HEK293 (cell line): ENCODE measurements at regions not wholly inside any gene's neighbourhood (a gene's known extent, or its start where the extent isn't known, plus 50 kb on each side); places are given as distances from the start of the nearest gene placed in this dataset.

Experiments used
- CTCF ChIA-PET: fragments of 350-600 bp; formaldehyde crosslinking; extraction: SDS; loops from one replicate; lab custom pipeline; 2021; ENCODE audit warnings: antibody characterized with exemption; lab: Yijun Ruan, JAX
- POLR2A ChIA-PET: fragments of 300-600 bp; formaldehyde crosslinking; extraction: SDS; loops from one replicate; lab custom pipeline; 2020; ENCODE audit warnings: antibody characterized with exemption, inconsistent platforms; lab: Yijun Ruan, JAX
- H3K27ac ChIP-seq: fragments of 200-500 bp; sonication (Bioruptor generic); 2 replicates; pipeline ENCODE4 v1.5.1; 2014; ENCODE audit warnings: low read depth, low read length, control low read depth, inconsistent platforms; ENCODE audit errors: extremely low read depth
- H3K36me3 ChIP-seq, 2 experiments: fragments of 200-500 bp in 1 of 2; sonication (Bioruptor generic) in 1 of 2; 1 replicate in 1 of 2; 2 replicates in 1 of 2; pipeline ENCODE4 v1.5.1; 2014 to 2017; ENCODE audit warnings: inconsistent platforms in 2 of 2, low read length in 2 of 2; ENCODE audit not compliant: control insufficient read depth in 2 of 2, insufficient read depth in 1 of 2
- H3K4me1 ChIP-seq: fragments of 200-500 bp; sonication (Bioruptor generic); 2 replicates; pipeline ENCODE4 v1.5.1; 2014; ENCODE audit warnings: mild to moderate bottlenecking, low read length, inconsistent platforms; ENCODE audit not compliant: control insufficient read depth, insufficient read depth
- H3K4me3 ChIP-seq: 2 replicates; pipeline ENCODE4 v1.5.1; 2011; ENCODE audit warnings: low read depth, mild to moderate bottlenecking, control low read depth, low read length, moderate library complexity
- H3K9me3 ChIP-seq: fragments of 200-500 bp; sonication (Bioruptor generic); 2 replicates; pipeline ENCODE4 v1.5.1; 2014; ENCODE audit warnings: low read depth, low read length, inconsistent platforms; ENCODE audit not compliant: control insufficient read depth, insufficient read depth
- BCL11A ChIP-seq: fragments of 450-650 bp; formaldehyde crosslinking; IDR thresholded peaks from 2 replicates; pipeline ENCODE4 v1.5.1; 2016; ENCODE audit warnings: low read depth, missing biosample characterization, missing genetic modification characterization
- GLI4 ChIP-seq: fragments of 450-650 bp; formaldehyde crosslinking; IDR thresholded peaks from 2 replicates; pipeline ENCODE4 v1.5.1; 2016; ENCODE audit warnings: missing biosample characterization, missing genetic modification characterization
- MYNN ChIP-seq: fragments of 450-650 bp; formaldehyde crosslinking; IDR thresholded peaks from 2 replicates; pipeline ENCODE4 v1.5.1; 2016; ENCODE audit warnings: missing biosample characterization, missing genetic modification characterization, borderline replicate concordance
- WT1 ChIP-seq: fragments of 450-650 bp; formaldehyde crosslinking; IDR thresholded peaks from 2 replicates; pipeline ENCODE4 v1.5.1; 2016; ENCODE audit warnings: missing biosample characterization, missing genetic modification characterization
- ZBTB7A ChIP-seq: fragments of 450-650 bp; formaldehyde crosslinking; IDR thresholded peaks from 2 replicates; pipeline ENCODE4 v1.5.1; 2016; ENCODE audit warnings: low read depth, missing biosample characterization, missing genetic modification characterization
- ZNF184 ChIP-seq: fragments of 450-650 bp; IDR thresholded peaks from 2 replicates; pipeline ENCODE4 v1.5.1; 2018; ENCODE audit warnings: missing biosample characterization, mild to moderate bottlenecking, missing genetic modification characterization
- ZNF266 ChIP-seq: fragments of 450-650 bp; formaldehyde crosslinking; IDR thresholded peaks from 2 replicates; pipeline ENCODE4 v1.5.1; 2016; ENCODE audit warnings: missing biosample characterization, missing genetic modification characterization, low read depth
- ZNF366 ChIP-seq: fragments of 450-650 bp; formaldehyde crosslinking; conservative IDR thresholded peaks from 2 replicates; pipeline ENCODE4 v1.5.1; 2016; ENCODE audit warnings: missing biosample characterization, missing genetic modification characterization
- ZNF449 ChIP-seq: fragments of 450-650 bp; formaldehyde crosslinking; IDR thresholded peaks from 2 replicates; pipeline ENCODE4 v1.5.1; 2017; ENCODE audit warnings: missing biosample characterization, mild to moderate bottlenecking, missing genetic modification characterization, moderate library complexity
- ZNF561 ChIP-seq: fragments of 450-650 bp; IDR thresholded peaks from 2 replicates; pipeline ENCODE4 v1.5.1; 2018; ENCODE audit warnings: missing biosample characterization, missing genetic modification characterization, borderline replicate concordance
- ZNF645 ChIP-seq: fragments of 450-650 bp; formaldehyde crosslinking; IDR thresholded peaks from 2 replicates; pipeline ENCODE4; 2016; ENCODE audit warnings: missing biosample characterization, missing genetic modification characterization
- ZNF677 ChIP-seq: fragments of 450-650 bp; IDR thresholded peaks from 2 replicates; pipeline ENCODE4 v1.5.0; 2018; ENCODE audit warnings: missing biosample characterization, mild to moderate bottlenecking, missing genetic modification characterization, moderate library complexity
- ZNF791 ChIP-seq: fragments of 450-650 bp; formaldehyde crosslinking; IDR thresholded peaks from 2 replicates; pipeline ENCODE4 v1.5.1; 2016; ENCODE audit warnings: missing biosample characterization, missing genetic modification characterization
- TF ChIP-seq, protein P1 (sequence below): fragments of 450-650 bp; formaldehyde crosslinking; IDR thresholded peaks from 2 replicates; pipeline ENCODE4 v1.5.1; 2016; ENCODE audit warnings: missing biosample characterization, missing genetic modification characterization
- TF ChIP-seq, protein P2 (sequence below): fragments of 450-650 bp; formaldehyde crosslinking; optimal IDR thresholded peaks from 2 replicates; pipeline ENCODE3; 2016; ENCODE audit warnings: missing biosample characterization, mild to moderate bottlenecking, missing genetic modification characterization
- TF ChIP-seq, protein P3 (sequence below): fragments of 450-650 bp; formaldehyde crosslinking; IDR thresholded peaks from 2 replicates; pipeline ENCODE4 v1.5.1; 2016; ENCODE audit warnings: missing biosample characterization, missing genetic modification characterization
- TF ChIP-seq, protein P4 (sequence below): IDR thresholded peaks from 2 replicates; pipeline ENCODE4 v1.6.1; 2011; ENCODE audit warnings: mild to moderate bottlenecking, low read depth, low read length, borderline replicate concordance

DNA sequence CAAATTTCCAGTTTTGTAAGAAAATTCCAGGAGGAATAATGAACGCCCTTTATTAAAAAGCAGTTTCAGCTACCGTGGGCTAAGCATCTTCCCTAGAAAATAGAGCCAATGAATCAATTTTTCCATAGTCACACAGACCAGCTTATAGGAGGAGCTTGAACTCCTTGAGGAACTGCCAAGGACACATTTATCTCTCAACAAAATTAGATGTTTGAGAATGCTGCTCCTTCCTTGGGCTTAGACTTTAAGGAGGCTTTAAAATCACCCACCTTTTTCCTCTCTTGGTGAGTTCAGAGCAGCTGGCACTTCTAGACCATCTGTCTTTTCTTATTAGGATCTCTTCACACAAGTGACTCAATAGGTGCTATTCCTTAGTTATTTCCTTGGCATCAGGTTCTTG lies 588.0 kb downstream of the SQOR start (continued):
- TF ChIP-seq, protein P1, sequence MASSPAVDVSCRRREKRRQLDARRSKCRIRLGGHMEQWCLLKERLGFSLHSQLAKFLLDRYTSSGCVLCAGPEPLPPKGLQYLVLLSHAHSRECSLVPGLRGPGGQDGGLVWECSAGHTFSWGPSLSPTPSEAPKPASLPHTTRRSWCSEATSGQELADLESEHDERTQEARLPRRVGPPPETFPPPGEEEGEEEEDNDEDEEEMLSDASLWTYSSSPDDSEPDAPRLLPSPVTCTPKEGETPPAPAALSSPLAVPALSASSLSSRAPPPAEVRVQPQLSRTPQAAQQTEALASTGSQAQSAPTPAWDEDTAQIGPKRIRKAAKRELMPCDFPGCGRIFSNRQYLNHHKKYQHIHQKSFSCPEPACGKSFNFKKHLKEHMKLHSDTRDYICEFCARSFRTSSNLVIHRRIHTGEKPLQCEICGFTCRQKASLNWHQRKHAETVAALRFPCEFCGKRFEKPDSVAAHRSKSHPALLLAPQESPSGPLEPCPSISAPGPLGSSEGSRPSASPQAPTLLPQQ (tag by site-specific recombination): no peak
- TF ChIP-seq ZBTB7A (tag by site-specific recombination) (no peak), ZNF449 (tag by site-specific recombination) (no peak), MYNN (tag by site-specific recombination) (no peak)
- TF ChIP-seq, protein P2, sequence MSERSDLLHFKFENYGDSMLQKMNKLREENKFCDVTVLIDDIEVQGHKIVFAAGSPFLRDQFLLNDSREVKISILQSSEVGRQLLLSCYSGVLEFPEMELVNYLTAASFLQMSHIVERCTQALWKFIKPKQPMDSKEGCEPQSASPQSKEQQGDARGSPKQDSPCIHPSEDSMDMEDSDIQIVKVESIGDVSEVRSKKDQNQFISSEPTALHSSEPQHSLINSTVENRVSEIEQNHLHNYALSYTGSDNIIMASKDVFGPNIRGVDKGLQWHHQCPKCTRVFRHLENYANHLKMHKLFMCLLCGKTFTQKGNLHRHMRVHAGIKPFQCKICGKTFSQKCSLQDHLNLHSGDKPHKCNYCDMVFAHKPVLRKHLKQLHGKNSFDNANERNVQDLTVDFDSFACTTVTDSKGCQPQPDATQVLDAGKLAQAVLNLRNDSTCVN (tag by site-specific recombination): no peak
- TF ChIP-seq, all 188 proteins: peak for 0

GRCh38 chr15:46229263-46229662 lies 594.4 kb downstream of the SQOR start:
- TF ChIP-seq ZNF677 (tag by site-specific recombination): no peak
- no peak for TF ChIP-seq GLI4 (tag by site-specific recombination)
- no peak for TF ChIP-seq ZNF366 (tag by site-specific recombination)
- TF ChIP-seq, all 188 proteins: peak for 0
- Histone ChIP-seq H3K36me3 (no peaks in the 10 kb centered on the region), H3K4me1 (no peaks in the 10 kb centered on the region), H3K9me3 (no peaks in the 10 kb centered on the region), H3K4me3 (no peak overlapping the region), H3K27ac (no peak overlapping the region)
- POLR2A ChIA-PET: no interaction called here
- CTCF ChIA-PET: no interaction called here

DNA sequence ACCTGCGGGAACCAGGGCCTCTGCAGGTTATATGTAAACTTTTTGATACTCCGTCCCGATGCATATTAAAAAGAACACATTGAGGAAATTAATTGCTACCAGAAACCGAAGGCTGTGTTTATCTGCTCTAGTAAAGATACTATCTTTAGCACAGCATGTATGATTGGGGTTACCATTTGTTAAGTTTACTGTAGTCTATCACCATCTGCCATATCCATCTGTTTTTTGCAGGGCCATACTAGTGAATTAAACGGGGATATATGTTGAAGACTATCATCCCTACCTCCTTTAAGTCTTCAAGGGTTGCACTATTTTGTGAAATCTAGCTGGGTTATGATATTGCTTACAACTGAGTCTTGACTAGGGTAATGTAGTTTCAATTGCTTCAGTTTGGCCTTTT lies 597.0 kb downstream of the SQOR start:
- Histone ChIP-seq H3K4me1 (no peaks in the 10 kb centered on the region), H3K9me3 (no peaks in the 10 kb centered on the region), H3K4me3 (no peak overlapping the region), H3K27ac (no peak overlapping the region), H3K36me3 (no peaks in the 10 kb centered on the region)
- ChIA-PET POLR2A (no interaction called here), CTCF (no interaction called here)
- TF ChIP-seq ZNF561 (tag by site-specific recombination) (no peak), ZNF791 (tag by site-specific recombination) (no peak), WT1 (tag by site-specific recombination) (no peak), BCL11A (tag by site-specific recombination) (no peak), ZNF266 (tag by site-specific recombination) (no peak), ZNF184 (tag by site-specific recombination) (no peak), ZNF645 (no peak)
- TF ChIP-seq, protein P1 (tag by site-specific recombination): no peak
- TF ChIP-seq, protein P3, sequence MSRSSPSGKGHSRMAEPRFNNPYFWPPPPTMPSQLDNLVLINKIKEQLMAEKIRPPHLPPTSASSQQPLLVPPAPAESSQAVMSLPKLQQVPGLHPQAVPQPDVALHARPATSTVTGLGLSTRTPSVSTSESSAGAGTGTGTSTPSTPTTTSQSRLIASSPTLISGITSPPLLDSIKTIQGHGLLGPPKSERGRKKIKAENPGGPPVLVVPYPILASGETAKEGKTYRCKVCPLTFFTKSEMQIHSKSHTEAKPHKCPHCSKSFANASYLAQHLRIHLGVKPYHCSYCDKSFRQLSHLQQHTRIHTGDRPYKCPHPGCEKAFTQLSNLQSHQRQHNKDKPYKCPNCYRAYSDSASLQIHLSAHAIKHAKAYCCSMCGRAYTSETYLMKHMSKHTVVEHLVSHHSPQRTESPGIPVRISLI (tag by site-specific recombination): no peak
- TF ChIP-seq, protein P4, sequence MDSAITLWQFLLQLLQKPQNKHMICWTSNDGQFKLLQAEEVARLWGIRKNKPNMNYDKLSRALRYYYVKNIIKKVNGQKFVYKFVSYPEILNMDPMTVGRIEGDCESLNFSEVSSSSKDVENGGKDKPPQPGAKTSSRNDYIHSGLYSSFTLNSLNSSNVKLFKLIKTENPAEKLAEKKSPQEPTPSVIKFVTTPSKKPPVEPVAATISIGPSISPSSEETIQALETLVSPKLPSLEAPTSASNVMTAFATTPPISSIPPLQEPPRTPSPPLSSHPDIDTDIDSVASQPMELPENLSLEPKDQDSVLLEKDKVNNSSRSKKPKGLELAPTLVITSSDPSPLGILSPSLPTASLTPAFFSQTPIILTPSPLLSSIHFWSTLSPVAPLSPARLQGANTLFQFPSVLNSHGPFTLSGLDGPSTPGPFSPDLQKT: no peak
